Ovary (tissue), 7 donors: ENCODE measurements at regions not wholly inside any gene's neighbourhood (a gene's known extent, or its start where the extent isn't known, plus 50 kb on each side); places are given as distances from the start of the nearest gene placed in this dataset.

ENCODE experiments used
- DNase-seq, 5 donors: peaks; one replicate each; pipeline ENCODE4 v3.0.0-alpha.2; 2019 to 2020
- H3K27ac ChIP-seq, 2 donors: fragments of 200-600 bp; one replicate each; pipeline versions ENCODE4 v1.5.1 to v1.8.0; 2019 to 2022
- H3K27me3 ChIP-seq: fragments of 200-600 bp; one replicate; pipeline ENCODE4 v1.8.0; 2022
- H3K36me3 ChIP-seq: fragments of 200-600 bp; sonication (generic); one replicate; pipeline ENCODE4 v1.5.1; 2019
- H3K4me1 ChIP-seq: one replicate; pipeline ENCODE4 v1.8.1; 2013; ENCODE audit warnings: mild to moderate bottlenecking, moderate library complexity; ENCODE audit not compliant: insufficient read depth
- H3K4me3 ChIP-seq: fragments of 200-600 bp; sonication (generic); one replicate; pipeline ENCODE4 v1.5.1; 2017
- H3K9me3 ChIP-seq, 2 donors: fragments of 200-600 bp in 1 of 2; sonication (generic) in 1 of 2; one replicate each; pipeline versions ENCODE4 v1.5.1 to v1.8.1; 2013 to 2019; ENCODE audit warnings: mild to moderate bottlenecking in 1 of 2, moderate library complexity in 1 of 2
- EP300 ChIP-seq: sonication (generic); formaldehyde crosslinking; IDR thresholded peaks from one replicate; pipeline ENCODE4 v1.6.1; 2017; ENCODE audit warnings: antibody characterized with exemption
- POLR2A ChIP-seq: fragments of 450-650 bp; IDR thresholded peaks from one replicate; pipeline ENCODE4 v1.6.1; 2017; ENCODE audit warnings: antibody characterized with exemption, mild to moderate bottlenecking, moderate library complexity
- WGBS, 3 donors: extraction: QIAGEN DNeasy Blood & Tissue Kit in 1 of 3; methylation state at CpG; one replicate each; pipeline versions ENCODE4 v1.1.5 to v1.1.7; 2013 to 2017; 5-methylcytosine and 5-hydroxymethylcytosine counted together
- intact Hi-C, 4 donors: fragments of 100-400 bp; cut with DNase I; formaldehyde crosslinking; loops; one replicate each; pipeline versions ENCODE4 v1.11.0 to v1.15.1; 2022 to 2023
- TF ChIP-seq, protein P1 (sequence below), 3 donors: fragments of 450-650 bp in 2 of 3; fragments of 200-600 bp in 1 of 3; IDR thresholded peaks; one replicate each; pipeline versions ENCODE4 v1.5.1 to v1.8.0; 2016 to 2022; ENCODE audit warnings: antibody characterized with exemption in 3 of 3, mild to moderate bottlenecking in 1 of 3
- donor health status: DM: no; HTN: no; CAD: no; lungs with moderate emphysema.
- donor health status: DM: no; HTN: no; CAD: no.
- donor health status: Bipolar disorder and iron deficiency.
- donor health status: DM: no; HTN: no; CAD: no.
- donor health status: DM: yes; HTN: yes; CAD: no.

- H3K4me1 ChIP-seq: no peaks in the 10 kb centered on the region
Measured at GRCh38 chr9:118575341-118576070, 793.7 kb downstream of the BRINP1 start.

GRCh38 chr9:118577121-118577520 lies 792.1 kb downstream of the BRINP1 start:
- Histone ChIP-seq H3K4me1 (no peaks in the 10 kb centered on the region), H3K27ac (no peak overlapping the region), H3K9me3 (no peaks in the 10 kb centered on the region), H3K36me3 (no peaks in the 10 kb centered on the region), H3K4me3 (no peak overlapping the region), H3K27me3 (no peaks in the 10 kb centered on the region)
- TF ChIP-seq POLR2A (no peak), EP300 (no peak)
- TF ChIP-seq, protein P1, sequence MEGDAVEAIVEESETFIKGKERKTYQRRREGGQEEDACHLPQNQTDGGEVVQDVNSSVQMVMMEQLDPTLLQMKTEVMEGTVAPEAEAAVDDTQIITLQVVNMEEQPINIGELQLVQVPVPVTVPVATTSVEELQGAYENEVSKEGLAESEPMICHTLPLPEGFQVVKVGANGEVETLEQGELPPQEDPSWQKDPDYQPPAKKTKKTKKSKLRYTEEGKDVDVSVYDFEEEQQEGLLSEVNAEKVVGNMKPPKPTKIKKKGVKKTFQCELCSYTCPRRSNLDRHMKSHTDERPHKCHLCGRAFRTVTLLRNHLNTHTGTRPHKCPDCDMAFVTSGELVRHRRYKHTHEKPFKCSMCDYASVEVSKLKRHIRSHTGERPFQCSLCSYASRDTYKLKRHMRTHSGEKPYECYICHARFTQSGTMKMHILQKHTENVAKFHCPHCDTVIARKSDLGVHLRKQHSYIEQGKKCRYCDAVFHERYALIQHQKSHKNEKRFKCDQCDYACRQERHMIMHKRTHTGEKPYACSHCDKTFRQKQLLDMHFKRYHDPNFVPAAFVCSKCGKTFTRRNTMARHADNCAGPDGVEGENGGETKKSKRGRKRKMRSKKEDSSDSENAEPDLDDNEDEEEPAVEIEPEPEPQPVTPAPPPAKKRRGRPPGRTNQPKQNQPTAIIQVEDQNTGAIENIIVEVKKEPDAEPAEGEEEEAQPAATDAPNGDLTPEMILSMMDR (IDR thresholded peaks at IDR 0.05): no peak
- no peak for DNase-seq
- intact Hi-C loops: no loop called here
- 33 to 53% (median 34%) methylated on average over 1 of the region's 1 CpG for WGBS, 3 donors

More at GRCh38 chr9:118575341-118576070, 793.7 kb downstream of the BRINP1 start:
- no peak for DNase-seq
- H3K27ac ChIP-seq: no peak overlapping the region
- intact Hi-C loops: no loop called here
- no peaks in the 10 kb centered on the region for H3K27me3 ChIP-seq
- TF ChIP-seq, protein P1 (IDR thresholded peaks at IDR 0.05): no peak
- TF ChIP-seq POLR2A: no peak
- no peak for TF ChIP-seq EP300
- no peaks in the 10 kb centered on the region for H3K9me3 ChIP-seq
- WGBS, 3 donors: 61 to 65% (median 64%) methylated on average over 2 of the region's 2 CpGs
- no peak overlapping the region for H3K4me3 ChIP-seq
- no peaks in the 10 kb centered on the region for H3K36me3 ChIP-seq

GRCh38 chr9:118578467-118578866 lies 790.8 kb downstream of the BRINP1 start:
- no peak overlapping the region for H3K27ac ChIP-seq
- no peak for DNase-seq
- no peak overlapping the region for H3K4me3 ChIP-seq
- H3K4me1 ChIP-seq: no peaks in the 10 kb centered on the region
- intact Hi-C loops: no loop called here
- H3K36me3 ChIP-seq: no peaks in the 10 kb centered on the region
- TF ChIP-seq EP300: no peak
- TF ChIP-seq, protein P1 (IDR thresholded peaks at IDR 0.05): no peak
- no peaks in the 10 kb centered on the region for H3K27me3 ChIP-seq
- no peaks in the 10 kb centered on the region for H3K9me3 ChIP-seq

- H3K27ac ChIP-seq: no peak overlapping the region
- WGBS, 3 donors: 84 to 94% (median 88%) methylated on average over 4 of the region's 4 CpGs
- H3K4me1 ChIP-seq: no peaks in the 10 kb centered on the region
- TF ChIP-seq, protein P1 (IDR thresholded peaks at IDR 0.05): no peak
- TF ChIP-seq POLR2A: no peak
- no peak for TF ChIP-seq EP300
- H3K27me3 ChIP-seq: no peaks in the 10 kb centered on the region
- intact Hi-C loops: no loop called here
- H3K36me3 ChIP-seq: no peaks in the 10 kb centered on the region
- DNase-seq: no peak
- no peak overlapping the region for H3K4me3 ChIP-seq
- no peaks in the 10 kb centered on the region for H3K9me3 ChIP-seq
Measured at GRCh38 chr9:118583414-118583813, 785.8 kb downstream of the BRINP1 start.
